ENCODE measurements at regions not wholly inside any gene's neighbourhood (a gene's known extent, or its start where the extent isn't known, plus 50 kb on each side); places are given as distances from the start of the nearest gene placed in this dataset.

DNA sequence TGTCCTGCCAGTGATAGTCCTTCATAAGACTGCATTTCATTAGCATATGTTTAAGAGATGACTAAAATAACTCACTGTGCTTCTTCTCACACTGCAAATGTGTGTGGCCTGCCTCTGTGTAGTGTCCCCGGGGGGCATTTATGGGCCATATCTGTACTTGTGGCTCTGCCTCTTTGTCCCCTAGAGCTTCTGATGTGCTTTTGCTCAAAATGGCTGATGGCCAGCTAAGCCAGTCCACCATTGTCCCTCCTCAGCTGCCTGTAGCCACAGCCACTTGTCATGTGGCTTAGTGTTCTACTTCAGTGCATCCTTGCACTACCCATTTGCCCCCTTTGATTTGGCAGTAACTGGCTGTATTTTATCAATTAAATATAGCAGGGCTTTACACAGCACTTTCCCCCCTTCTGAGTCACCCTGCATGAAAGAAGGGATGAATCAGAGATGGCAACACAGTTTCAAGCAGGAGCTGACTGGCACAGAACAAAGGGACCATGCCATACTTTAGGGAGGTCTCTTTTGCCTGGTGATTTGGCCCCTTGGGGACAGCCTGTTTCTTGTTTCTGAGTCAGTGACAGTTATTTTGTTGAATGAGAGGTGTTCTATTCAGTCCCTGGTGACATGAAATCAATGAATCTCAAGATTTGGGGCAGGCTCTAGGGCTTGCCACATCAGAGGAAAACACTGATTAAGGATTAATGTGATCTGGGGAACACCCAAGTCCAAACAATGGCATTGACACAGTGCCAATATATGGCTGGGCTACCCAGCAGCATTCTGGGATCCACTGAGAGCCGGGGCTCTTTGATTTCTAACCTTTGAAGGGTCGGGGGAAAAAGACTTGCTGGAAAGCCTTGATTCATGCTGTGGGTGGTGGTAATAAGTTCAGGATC lies 245.5 kb downstream of the SMARCA2 start:
- TF ChIP-seq RAD21 (IDR thresholded peaks at IDR 0.05; ENCODE audit: low read length) (no peak), POLR2A (IDR thresholded peaks at IDR 0.05; ENCODE audit: low read depth, low read length) (no peak), USF2 (IDR thresholded peaks at IDR 0.05; ENCODE audit: low read depth, low read length) (no peak)
- TF ChIP-seq, protein P1, sequence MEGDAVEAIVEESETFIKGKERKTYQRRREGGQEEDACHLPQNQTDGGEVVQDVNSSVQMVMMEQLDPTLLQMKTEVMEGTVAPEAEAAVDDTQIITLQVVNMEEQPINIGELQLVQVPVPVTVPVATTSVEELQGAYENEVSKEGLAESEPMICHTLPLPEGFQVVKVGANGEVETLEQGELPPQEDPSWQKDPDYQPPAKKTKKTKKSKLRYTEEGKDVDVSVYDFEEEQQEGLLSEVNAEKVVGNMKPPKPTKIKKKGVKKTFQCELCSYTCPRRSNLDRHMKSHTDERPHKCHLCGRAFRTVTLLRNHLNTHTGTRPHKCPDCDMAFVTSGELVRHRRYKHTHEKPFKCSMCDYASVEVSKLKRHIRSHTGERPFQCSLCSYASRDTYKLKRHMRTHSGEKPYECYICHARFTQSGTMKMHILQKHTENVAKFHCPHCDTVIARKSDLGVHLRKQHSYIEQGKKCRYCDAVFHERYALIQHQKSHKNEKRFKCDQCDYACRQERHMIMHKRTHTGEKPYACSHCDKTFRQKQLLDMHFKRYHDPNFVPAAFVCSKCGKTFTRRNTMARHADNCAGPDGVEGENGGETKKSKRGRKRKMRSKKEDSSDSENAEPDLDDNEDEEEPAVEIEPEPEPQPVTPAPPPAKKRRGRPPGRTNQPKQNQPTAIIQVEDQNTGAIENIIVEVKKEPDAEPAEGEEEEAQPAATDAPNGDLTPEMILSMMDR (conservative IDR thresholded peaks at IDR 0.05; ENCODE audit: low read depth, low read length) = no peak

All from IMR-90 (cell line).